ENCODE measurements at regions not wholly inside any gene's neighbourhood (a gene's known extent, or its start where the extent isn't known, plus 50 kb on each side); places are given as distances from the start of the nearest gene placed in this dataset.
"Not testable (repeated sequence)": the region's sequence is repeated elsewhere in the genome, so short reads cannot be mapped to it uniquely, and the experiment has no call there.

GRCh38 chr1:120282744-120283464 lies 106.6 kb upstream of the SEC22B start:
- DNase-seq (ENCODE audit: low read depth in 4 of 4, low spot score in 1 of 4): not testable (repeated sequence)

GRCh38 chr1:120278259-120278610 lies 101.9 kb upstream of the SEC22B start:
- DNase-seq (ENCODE audit: low read depth in 4 of 4, low spot score in 1 of 4): not testable (repeated sequence)

- not testable (repeated sequence) for DNase-seq (ENCODE audit: low read depth in 4 of 4, low spot score in 1 of 4)
Measured at GRCh38 chr1:120277428-120278258, 101.3 kb upstream of the SEC22B start.

- DNase-seq (ENCODE audit: low read depth in 4 of 4, low spot score in 1 of 4): not testable (repeated sequence)
Measured at GRCh38 chr1:120276710-120277109, 100.4 kb upstream of the SEC22B start.

GRCh38 chr1:120274438-120274837 lies 98.1 kb upstream of the SEC22B start:
- not testable (repeated sequence) for DNase-seq (ENCODE audit: low read depth in 4 of 4, low spot score in 1 of 4)

GRCh38 chr1:120273363-120273762 lies 97.0 kb upstream of the SEC22B start:
- not testable (repeated sequence) for DNase-seq (ENCODE audit: low read depth in 4 of 4, low spot score in 1 of 4)

GRCh38 chr1:120272242-120272641 lies 95.9 kb upstream of the SEC22B start:
- DNase-seq (ENCODE audit: low read depth in 4 of 4, low spot score in 1 of 4): not testable (repeated sequence)

- DNase-seq (ENCODE audit: low read depth in 4 of 4, low spot score in 1 of 4): not testable (repeated sequence)
Measured at GRCh38 chr1:120271561-120272221, 95.4 kb upstream of the SEC22B start.

GRCh38 chr1:120267894-120268551 lies 91.7 kb upstream of the SEC22B start:
- not testable (repeated sequence) for DNase-seq (ENCODE audit: low read depth in 4 of 4, low spot score in 1 of 4)

- DNase-seq (ENCODE audit: low read depth in 4 of 4, low spot score in 1 of 4): not testable (repeated sequence)
Measured at GRCh38 chr1:120264564-120264963, 88.2 kb upstream of the SEC22B start.

- DNase-seq (ENCODE audit: low read depth in 4 of 4, low spot score in 1 of 4): not testable (repeated sequence)
Measured at GRCh38 chr1:120262791-120263751, 86.8 kb upstream of the SEC22B start.

GRCh38 chr1:120257778-120258105 lies 81.4 kb upstream of the SEC22B start:
- DNase-seq (ENCODE audit: low read depth in 4 of 4, low spot score in 1 of 4): not testable (repeated sequence)

GRCh38 chr1:120257064-120257777 lies 80.9 kb upstream of the SEC22B start:
- not testable (repeated sequence) for DNase-seq (ENCODE audit: low read depth in 4 of 4, low spot score in 1 of 4)

GRCh38 chr1:120250756-120251155 lies 74.4 kb upstream of the SEC22B start:
- DNase-seq (ENCODE audit: low read depth in 4 of 4, low spot score in 1 of 4): not testable (repeated sequence)

GRCh38 chr1:120248726-120249427 lies 72.6 kb upstream of the SEC22B start:
- DNase-seq (ENCODE audit: low read depth in 4 of 4, low spot score in 1 of 4): not testable (repeated sequence)

GRCh38 chr1:120248203-120248602 lies 71.9 kb upstream of the SEC22B start:
- DNase-seq (ENCODE audit: low read depth in 4 of 4, low spot score in 1 of 4): not testable (repeated sequence)

GRCh38 chr1:120243867-120244266 lies 67.5 kb upstream of the SEC22B start:
- DNase-seq (ENCODE audit: low read depth in 4 of 4, low spot score in 1 of 4): not testable (repeated sequence)

- not testable (repeated sequence) for DNase-seq (ENCODE audit: low read depth in 4 of 4, low spot score in 1 of 4)
Measured at GRCh38 chr1:120242582-120242981, 66.3 kb upstream of the SEC22B start.

- not testable (repeated sequence) for DNase-seq (ENCODE audit: low read depth in 4 of 4, low spot score in 1 of 4)
Measured at GRCh38 chr1:120241868-120242267, 65.5 kb upstream of the SEC22B start.

Measured in stimulated activated CD4-positive, alpha-beta T cell treated with anti-CD3 and anti-CD28 coated beads, Interleukin-1b, Interleukin-23, amount 100 ng/mL, for 24 hours (primary cell).